ENCODE measurements at regions not wholly inside any gene's neighbourhood (a gene's known extent, or its start where the extent isn't known, plus 50 kb on each side); places are given as distances from the start of the nearest gene placed in this dataset.

- TF ChIP-seq, protein P1, sequence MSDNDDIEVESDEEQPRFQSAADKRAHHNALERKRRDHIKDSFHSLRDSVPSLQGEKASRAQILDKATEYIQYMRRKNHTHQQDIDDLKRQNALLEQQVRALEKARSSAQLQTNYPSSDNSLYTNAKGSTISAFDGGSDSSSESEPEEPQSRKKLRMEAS (IDR thresholded peaks at IDR 0.05; ENCODE audit: insufficient read depth, insufficient read length), result no peak
- TF ChIP-seq, protein P2, sequence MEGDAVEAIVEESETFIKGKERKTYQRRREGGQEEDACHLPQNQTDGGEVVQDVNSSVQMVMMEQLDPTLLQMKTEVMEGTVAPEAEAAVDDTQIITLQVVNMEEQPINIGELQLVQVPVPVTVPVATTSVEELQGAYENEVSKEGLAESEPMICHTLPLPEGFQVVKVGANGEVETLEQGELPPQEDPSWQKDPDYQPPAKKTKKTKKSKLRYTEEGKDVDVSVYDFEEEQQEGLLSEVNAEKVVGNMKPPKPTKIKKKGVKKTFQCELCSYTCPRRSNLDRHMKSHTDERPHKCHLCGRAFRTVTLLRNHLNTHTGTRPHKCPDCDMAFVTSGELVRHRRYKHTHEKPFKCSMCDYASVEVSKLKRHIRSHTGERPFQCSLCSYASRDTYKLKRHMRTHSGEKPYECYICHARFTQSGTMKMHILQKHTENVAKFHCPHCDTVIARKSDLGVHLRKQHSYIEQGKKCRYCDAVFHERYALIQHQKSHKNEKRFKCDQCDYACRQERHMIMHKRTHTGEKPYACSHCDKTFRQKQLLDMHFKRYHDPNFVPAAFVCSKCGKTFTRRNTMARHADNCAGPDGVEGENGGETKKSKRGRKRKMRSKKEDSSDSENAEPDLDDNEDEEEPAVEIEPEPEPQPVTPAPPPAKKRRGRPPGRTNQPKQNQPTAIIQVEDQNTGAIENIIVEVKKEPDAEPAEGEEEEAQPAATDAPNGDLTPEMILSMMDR (IDR thresholded peaks at IDR 0.05; ENCODE audit: extremely low read depth in 1 of 2, insufficient read depth in 1 of 2, low read depth in 1 of 2, low read length in 2 of 2), result no peak
- TF ChIP-seq FOS (IDR thresholded peaks at IDR 0.05; ENCODE audit: borderline replicate concordance, insufficient read depth, low read length) (no peak), POLR2A (IDR thresholded peaks at IDR 0.05; ENCODE audit: low read depth, low read length) (no peak)
These were observed 386.3 kb downstream of the ETS1 start for GRCh38 chr11:128201009-128201408.

Data from endothelial cell of umbilical vein (primary cell).